GM21515 (cell line): ENCODE measurements at regions not wholly inside any gene's neighbourhood (a gene's known extent, or its start where the extent isn't known, plus 50 kb on each side); places are given as distances from the start of the nearest gene placed in this dataset.

Experiments used
- ATAC-seq: cut with Tn5 transposase; IDR thresholded peaks from one replicate; pipeline ENCODE4 v1.9.1; 2021; ENCODE audit not compliant: unreplicated experiment

GRCh38 chr18:44518666-44519065, 162.0 kb upstream of the SETBP1 start:
- ATAC-seq = no peak

- no peak for ATAC-seq
These were observed 159.6 kb upstream of the SETBP1 start for GRCh38 chr18:44520981-44521667.

GRCh38 chr18:44521668-44522022, 159.0 kb upstream of the SETBP1 start:
- no peak for ATAC-seq

GRCh38 chr18:44526705-44527415, 153.8 kb upstream of the SETBP1 start:
- ATAC-seq = no peak

- ATAC-seq = no peak
These were observed 147.6 kb upstream of the SETBP1 start for GRCh38 chr18:44533071-44533470.

- ATAC-seq = no peak
These were observed 144.6 kb upstream of the SETBP1 start for GRCh38 chr18:44536046-44536445.

- ATAC-seq = no peak
These were observed 144.1 kb upstream of the SETBP1 start for GRCh38 chr18:44536619-44537018.

GRCh38 chr18:44537526-44537925, 143.2 kb upstream of the SETBP1 start:
- no peak for ATAC-seq

GRCh38 chr18:44539926-44540325, 140.8 kb upstream of the SETBP1 start:
- ATAC-seq = no peak

- ATAC-seq = no peak
These were observed 139.5 kb upstream of the SETBP1 start for GRCh38 chr18:44541159-44541558.

- ATAC-seq = no peak
These were observed 138.9 kb upstream of the SETBP1 start for GRCh38 chr18:44541781-44542180.

GRCh38 chr18:44543387-44543786, 137.3 kb upstream of the SETBP1 start:
- ATAC-seq = no peak

- ATAC-seq = no peak
These were observed 135.2 kb upstream of the SETBP1 start for GRCh38 chr18:44545359-44545985.

GRCh38 chr18:44546954-44547353, 133.7 kb upstream of the SETBP1 start:
- no peak for ATAC-seq

GRCh38 chr18:44548291-44549221, 132.1 kb upstream of the SETBP1 start:
- no peak for ATAC-seq

- ATAC-seq = no peak
These were observed 128.0 kb upstream of the SETBP1 start for GRCh38 chr18:44552706-44553105.

GRCh38 chr18:44556296-44556695, 124.4 kb upstream of the SETBP1 start:
- peak; percentile 71 for ATAC-seq

- no peak for ATAC-seq
These were observed 123.0 kb upstream of the SETBP1 start for GRCh38 chr18:44557616-44558151.

- no peak for ATAC-seq
These were observed 121.9 kb upstream of the SETBP1 start for GRCh38 chr18:44558767-44559166.

GRCh38 chr18:44562986-44563385, 117.7 kb upstream of the SETBP1 start:
- ATAC-seq = no peak

GRCh38 chr18:44564922-44565321, 115.8 kb upstream of the SETBP1 start:
- no peak for ATAC-seq
